Activated T-cell treated with anti-CD3 and anti-CD28 coated beads, Interleukin-2, amount 50 U/mL, for 72 hours (primary cell): ENCODE measurements at regions not wholly inside any gene's neighbourhood (a gene's known extent, or its start where the extent isn't known, plus 50 kb on each side); places are given as distances from the start of the nearest gene placed in this dataset.
"Not testable (repeated sequence)": the region's sequence is repeated elsewhere in the genome, so short reads cannot be mapped to it uniquely, and the experiment has no call there.

ENCODE experiments used
- ATAC-seq, 2 donors: fragments of 150-1000 bp; cut with Tn5 transposase; replicated peaks in 1 of 2; 2 replicates each; pipeline ENCODE4 v1.10.0; 2021; ENCODE audit warnings: moderate library complexity in 2 of 2, mild to moderate bottlenecking in 1 of 2
- DNase-seq, 2 donors: peaks; one replicate each; pipeline ENCODE4 v3.0.0; 2021 to 2022; ENCODE audit warnings: mixed read lengths in 1 of 2
- H3K27ac Mint-ChIP-seq: one replicate; pipeline ENCODE4 v1.8.0; 2022; ENCODE audit warnings: mild to moderate bottlenecking, moderate library complexity, mixed read lengths
- H3K27me3 Mint-ChIP-seq: one replicate; pipeline ENCODE4 v1.8.0; 2022; ENCODE audit warnings: low read depth, mixed read lengths
- H3K36me3 Mint-ChIP-seq, 2 donors: one replicate each; pipeline ENCODE4 v1.8.0; 2022; ENCODE audit warnings: mixed read lengths in 2 of 2, mild to moderate bottlenecking in 1 of 2; ENCODE audit not compliant: insufficient read depth in 2 of 2
- H3K4me1 Mint-ChIP-seq: one replicate; pipeline ENCODE4 v1.8.0; 2022; ENCODE audit warnings: low read depth, mixed read lengths
- H3K4me3 Mint-ChIP-seq, 2 donors: one replicate each; pipeline ENCODE4 v1.8.0; 2022; ENCODE audit warnings: mild to moderate bottlenecking in 2 of 2, mixed read lengths in 2 of 2, moderate library complexity in 2 of 2
- H3K9me3 Mint-ChIP-seq, 2 donors: one replicate each; pipeline ENCODE4 v1.8.0; 2022; ENCODE audit warnings: mixed read lengths in 2 of 2

- ATAC-seq = no peak
These were observed 1405.7 kb upstream of the ZEB2 start for GRCh38 chr2:145925591-145925990.

GRCh38 chr2:145919477-145919876, 1399.6 kb upstream of the ZEB2 start:
- Mint-ChIP-seq H3K36me3 (no peaks in the 10 kb centered on the region), H3K4me3 (no peak overlapping the region), H3K27ac (no peak overlapping the region), H3K27me3 (no peaks in the 10 kb centered on the region), H3K9me3 (no peaks in the 10 kb centered on the region), H3K4me1 (no peaks in the 10 kb centered on the region)
- ATAC-seq (no peak), DNase-seq (no peak)

More at GRCh38 chr2:145925591-145925990, 1405.7 kb upstream of the ZEB2 start:
- H3K9me3 Mint-ChIP-seq = peaks cover 0 to under 1% of the 10 kb centered on the region in 2 donors
- no peak for DNase-seq
- no peaks in the 10 kb centered on the region for H3K4me1 Mint-ChIP-seq
- no peaks in the 10 kb centered on the region for H3K27me3 Mint-ChIP-seq
- H3K36me3 Mint-ChIP-seq = no peaks in the 10 kb centered on the region
- H3K27ac Mint-ChIP-seq = no peak overlapping the region
- H3K4me3 Mint-ChIP-seq = no peak overlapping the region

- no peak for DNase-seq
- H3K27ac Mint-ChIP-seq = no peak overlapping the region
- no peak for ATAC-seq
- no peaks in the 10 kb centered on the region for H3K27me3 Mint-ChIP-seq
- no peaks in the 10 kb centered on the region for H3K4me1 Mint-ChIP-seq
- no peaks in the 10 kb centered on the region for H3K36me3 Mint-ChIP-seq
- no peak overlapping the region for H3K4me3 Mint-ChIP-seq
- no peaks in the 10 kb centered on the region for H3K9me3 Mint-ChIP-seq
These were observed 1399.0 kb upstream of the ZEB2 start for GRCh38 chr2:145918951-145919350.

- Mint-ChIP-seq H3K36me3 (no peaks in the 10 kb centered on the region), H3K27ac (no peak overlapping the region), H3K27me3 (no peaks in the 10 kb centered on the region), H3K9me3 (no peaks in the 10 kb centered on the region), H3K4me3 (no peak overlapping the region), H3K4me1 (no peaks in the 10 kb centered on the region)
- DNase-seq (no peak), ATAC-seq (no peak)
These were observed 1396.9 kb upstream of the ZEB2 start for GRCh38 chr2:145916799-145917198.

GRCh38 chr2:145914716-145915115, 1394.8 kb upstream of the ZEB2 start:
- H3K4me1 Mint-ChIP-seq = no peaks in the 10 kb centered on the region
- no peak for DNase-seq
- no peaks in the 10 kb centered on the region for H3K9me3 Mint-ChIP-seq
- no peaks in the 10 kb centered on the region for H3K27me3 Mint-ChIP-seq
- ATAC-seq = no peak
- no peak overlapping the region for H3K27ac Mint-ChIP-seq
- H3K36me3 Mint-ChIP-seq = no peaks in the 10 kb centered on the region
- H3K4me3 Mint-ChIP-seq = no peak overlapping the region

- H3K4me3 Mint-ChIP-seq = no peak overlapping the region
- no peaks in the 10 kb centered on the region for H3K36me3 Mint-ChIP-seq
- H3K27ac Mint-ChIP-seq = no peak overlapping the region
- DNase-seq (no peak), ATAC-seq (no peak)
- H3K9me3 Mint-ChIP-seq = no peaks in the 10 kb centered on the region
- no peaks in the 10 kb centered on the region for H3K27me3 Mint-ChIP-seq
- no peaks in the 10 kb centered on the region for H3K4me1 Mint-ChIP-seq
These were observed 1390.5 kb upstream of the ZEB2 start for GRCh38 chr2:145910416-145910815.

GRCh38 chr2:145909766-145910165, 1389.8 kb upstream of the ZEB2 start:
- Mint-ChIP-seq H3K27me3 (no peaks in the 10 kb centered on the region), H3K4me3 (no peak overlapping the region), H3K36me3 (no peaks in the 10 kb centered on the region), H3K4me1 (no peaks in the 10 kb centered on the region), H3K27ac (no peak overlapping the region), H3K9me3 (no peaks in the 10 kb centered on the region)
- DNase-seq = no peak
- ATAC-seq = no peak

- Mint-ChIP-seq H3K4me3 (no peak overlapping the region), H3K4me1 (no peaks in the 10 kb centered on the region), H3K27me3 (no peaks in the 10 kb centered on the region), H3K27ac (no peak overlapping the region), H3K9me3 (no peaks in the 10 kb centered on the region), H3K36me3 (no peaks in the 10 kb centered on the region)
- no peak for DNase-seq
- ATAC-seq = no peak
These were observed 1389.3 kb upstream of the ZEB2 start for GRCh38 chr2:145909175-145909755.

GRCh38 chr2:145906354-145906753, 1386.4 kb upstream of the ZEB2 start:
- no peaks in the 10 kb centered on the region for H3K36me3 Mint-ChIP-seq
- H3K9me3 Mint-ChIP-seq = peaks cover 4 to 7% of the 10 kb centered on the region in 2 donors
- H3K4me3 Mint-ChIP-seq = no peak overlapping the region
- no peak overlapping the region for H3K27ac Mint-ChIP-seq
- no peaks in the 10 kb centered on the region for H3K4me1 Mint-ChIP-seq
- no peak for ATAC-seq
- H3K27me3 Mint-ChIP-seq = no peaks in the 10 kb centered on the region
- no peak for DNase-seq

GRCh38 chr2:145905371-145905770, 1385.5 kb upstream of the ZEB2 start:
- Mint-ChIP-seq H3K4me1 (no peaks in the 10 kb centered on the region), H3K4me3 (no peak overlapping the region), H3K36me3 (no peaks in the 10 kb centered on the region), H3K27me3 (no peaks in the 10 kb centered on the region), H3K9me3 (peaks cover 7 to 8% of the 10 kb centered on the region in 2 donors), H3K27ac (no peak overlapping the region)
- no peak for ATAC-seq
- no peak for DNase-seq

- Mint-ChIP-seq H3K27ac (no peak overlapping the region), H3K36me3 (no peaks in the 10 kb centered on the region), H3K4me1 (no peaks in the 10 kb centered on the region)
These were observed 1377.2 kb upstream of the ZEB2 start for GRCh38 chr2:145897151-145897550.

GRCh38 chr2:145887915-145888314, 1368.0 kb upstream of the ZEB2 start:
- Mint-ChIP-seq H3K4me3 (no peak overlapping the region), H3K27ac (no peak overlapping the region), H3K9me3 (peaks cover 2 to 3% of the 10 kb centered on the region in 2 donors), H3K27me3 (no peaks in the 10 kb centered on the region), H3K36me3 (no peaks in the 10 kb centered on the region), H3K4me1 (no peaks in the 10 kb centered on the region)
- ATAC-seq (no peak), DNase-seq (no peak)

More at GRCh38 chr2:145897151-145897550, 1377.2 kb upstream of the ZEB2 start:
- no peaks in the 10 kb centered on the region for H3K27me3 Mint-ChIP-seq
- H3K4me3 Mint-ChIP-seq = no peak overlapping the region
- ATAC-seq (no peak), DNase-seq (no peak)
- peaks cover 5 to 12% of the 10 kb centered on the region in 2 donors for H3K9me3 Mint-ChIP-seq

GRCh38 chr2:145880997-145881396, 1361.1 kb upstream of the ZEB2 start:
- not testable (repeated sequence) for H3K4me1 Mint-ChIP-seq, H3K4me3 Mint-ChIP-seq, H3K27me3 Mint-ChIP-seq, H3K36me3 Mint-ChIP-seq, H3K27ac Mint-ChIP-seq, ATAC-seq, H3K9me3 Mint-ChIP-seq, DNase-seq

GRCh38 chr2:145875016-145875415, 1355.1 kb upstream of the ZEB2 start:
- Mint-ChIP-seq H3K27me3 (no peaks in the 10 kb centered on the region), H3K4me1 (no peaks in the 10 kb centered on the region), H3K36me3 (no peaks in the 10 kb centered on the region), H3K9me3 (peaks cover 2 to 4% of the 10 kb centered on the region in 2 donors), H3K27ac (no peak overlapping the region), H3K4me3 (no peak overlapping the region)
- DNase-seq (no peak), ATAC-seq (no peak)
